Neural progenitor cell (in vitro differentiated cells): ENCODE measurements at regions not wholly inside any gene's neighbourhood (a gene's known extent, or its start where the extent isn't known, plus 50 kb on each side); places are given as distances from the start of the nearest gene placed in this dataset.

Experiments
- CTCF ChIP-seq: fragments of 200-600 bp; sonication (generic); IDR thresholded peaks from 2 replicates; pipeline ENCODE4 v1.5.1; 2017; ENCODE audit warnings: antibody characterized with exemption, mild to moderate bottlenecking
- EZH2 ChIP-seq: fragments of 200-600 bp; sonication (generic); IDR thresholded peaks from 2 replicates; pipeline ENCODE4 v1.6.1; 2017; ENCODE audit warnings: antibody characterized with exemption, mild to moderate bottlenecking, moderate library complexity
- EZH2phosphoT487 ChIP-seq: fragments of 200-600 bp; sonication (generic); IDR thresholded peaks from 2 replicates; pipeline ENCODE4 v1.6.1; 2017; ENCODE audit warnings: antibody characterized with exemption

- TF ChIP-seq CTCF = no peak
- no peak for TF ChIP-seq EZH2phosphoT487
- no peak for TF ChIP-seq EZH2
Observed at GRCh38 chr6:40701352-40702007, 114.3 kb upstream of the LRFN2 start.
